DND-41 (cell line): ENCODE measurements at regions not wholly inside any gene's neighbourhood (a gene's known extent, or its start where the extent isn't known, plus 50 kb on each side); places are given as distances from the start of the nearest gene placed in this dataset.

ENCODE experiments used
- CTCF ChIP-seq: IDR thresholded peaks from 2 replicates; pipeline ENCODE4 v1.5.1; 2012; ENCODE audit warnings: borderline replicate concordance, low read length, moderate library complexity, mild to moderate bottlenecking; ENCODE audit not compliant: poor library complexity, severe bottlenecking; ENCODE audit errors: extremely low read depth
- EZH2 ChIP-seq: IDR thresholded peaks from 3 replicates; pipeline ENCODE4 v1.6.1; 2012; ENCODE audit warnings: borderline replicate concordance, low read depth, mild to moderate bottlenecking, moderate library complexity, low read length, inconsistent platforms; ENCODE audit not compliant: severe bottlenecking

GRCh38 chr2:142220239-142220638 is 89.4 kb upstream of the LRP1B start:
- TF ChIP-seq CTCF (no peak), EZH2 (no peak)
